ENCODE measurements at regions not wholly inside any gene's neighbourhood (a gene's known extent, or its start where the extent isn't known, plus 50 kb on each side); places are given as distances from the start of the nearest gene placed in this dataset.

GRCh38 chr10:3926675-3927525 lies 141.9 kb upstream of the KLF6 start:
- Histone ChIP-seq H3K79me2 (ENCODE audit: control insufficient read depth, insufficient read depth, low read length) (peaks cover 15% of the 10 kb centered on the region), H3K4me1 (ENCODE audit: control insufficient read depth, extremely low read depth, insufficient read depth, low read length) (peaks cover 22% of the 10 kb centered on the region), H2AFZ (ENCODE audit: control insufficient read depth, low read length) (no peak overlapping the region), H3K9me1 (ENCODE audit: control insufficient read depth, extremely low read depth, insufficient read depth, low read length) (no peaks in the 10 kb centered on the region), H3K27ac (ENCODE audit: control insufficient read depth, insufficient read depth, low read length) (no peak overlapping the region), H3K27me3 (ENCODE audit: control insufficient read depth, extremely low read depth, insufficient read depth, low read length) (no peaks in the 10 kb centered on the region), H4K20me1 (ENCODE audit: control insufficient read depth, extremely low read depth, insufficient read depth, low read length) (no peaks in the 10 kb centered on the region), H3K36me3 (ENCODE audit: control insufficient read depth in 2 of 2, extremely low read depth in 1 of 2, insufficient read depth in 2 of 2, low read length in 2 of 2) (peaks cover 5 to 23% of the 10 kb centered on the region in 2 experiments), H3K9me3 (ENCODE audit: control insufficient read depth, low read depth, low read length) (peaks cover 3% of the 10 kb centered on the region), H3K9ac (ENCODE audit: control insufficient read depth, extremely low read depth, insufficient read depth, low read length) (no peak overlapping the region), H3K4me3 (ENCODE audit: control insufficient read depth in 2 of 3, extremely low read depth in 1 of 3, insufficient read depth in 2 of 3, low read depth in 1 of 3, low read length in 3 of 3) (no peak overlapping the region), H3K4me2 (ENCODE audit: control insufficient read depth, extremely low read depth, insufficient read depth, low read depth, low read length) (no peak overlapping the region)
- dilution Hi-C loops (cut with MboI; ENCODE audit: extremely low pct_ligation_motif_present, low sequenced_read_pairs): no loop called here
- no peak for DNase-seq (ENCODE audit: low read depth, low spot score)
- no peak for FAIRE-seq
- TF ChIP-seq, protein P1, sequence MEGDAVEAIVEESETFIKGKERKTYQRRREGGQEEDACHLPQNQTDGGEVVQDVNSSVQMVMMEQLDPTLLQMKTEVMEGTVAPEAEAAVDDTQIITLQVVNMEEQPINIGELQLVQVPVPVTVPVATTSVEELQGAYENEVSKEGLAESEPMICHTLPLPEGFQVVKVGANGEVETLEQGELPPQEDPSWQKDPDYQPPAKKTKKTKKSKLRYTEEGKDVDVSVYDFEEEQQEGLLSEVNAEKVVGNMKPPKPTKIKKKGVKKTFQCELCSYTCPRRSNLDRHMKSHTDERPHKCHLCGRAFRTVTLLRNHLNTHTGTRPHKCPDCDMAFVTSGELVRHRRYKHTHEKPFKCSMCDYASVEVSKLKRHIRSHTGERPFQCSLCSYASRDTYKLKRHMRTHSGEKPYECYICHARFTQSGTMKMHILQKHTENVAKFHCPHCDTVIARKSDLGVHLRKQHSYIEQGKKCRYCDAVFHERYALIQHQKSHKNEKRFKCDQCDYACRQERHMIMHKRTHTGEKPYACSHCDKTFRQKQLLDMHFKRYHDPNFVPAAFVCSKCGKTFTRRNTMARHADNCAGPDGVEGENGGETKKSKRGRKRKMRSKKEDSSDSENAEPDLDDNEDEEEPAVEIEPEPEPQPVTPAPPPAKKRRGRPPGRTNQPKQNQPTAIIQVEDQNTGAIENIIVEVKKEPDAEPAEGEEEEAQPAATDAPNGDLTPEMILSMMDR (optimal IDR thresholded peaks at IDR 0.05 in 1 of 3, IDR thresholded peaks at IDR 0.05 in 1 of 3, conservative IDR thresholded peaks at IDR 0.05 in 1 of 3; ENCODE audit: extremely low read depth in 1 of 3, insufficient read depth in 2 of 3, low read length in 3 of 3): no peak
- no peak for TF ChIP-seq EZH2 (IDR thresholded peaks at IDR 0.05; ENCODE audit: low read length)

DNA sequence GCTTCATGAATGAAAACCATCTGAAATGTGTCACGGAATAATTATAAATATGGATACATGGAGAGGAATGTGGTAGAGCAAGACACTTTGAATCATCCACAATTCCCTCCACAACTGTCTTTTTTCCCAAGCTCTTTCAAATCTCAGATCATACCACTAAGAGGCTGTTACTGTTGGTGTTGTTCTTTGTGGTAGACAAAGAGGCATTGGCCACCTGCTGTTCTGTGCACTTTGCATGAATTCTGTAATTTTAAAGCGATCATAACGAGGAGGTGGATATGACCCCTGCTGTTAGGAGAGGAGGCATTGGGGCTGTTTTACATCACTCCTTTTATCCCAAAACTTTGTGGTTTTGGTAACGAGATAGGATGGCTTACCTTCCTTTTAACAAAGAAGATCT lies 141.2 kb upstream of the KLF6 start:
- H3K27me3 ChIP-seq (ENCODE audit: control insufficient read depth, extremely low read depth, insufficient read depth, low read length): no peaks in the 10 kb centered on the region
- no peak overlapping the region for H3K27ac ChIP-seq (ENCODE audit: control insufficient read depth, insufficient read depth, low read length)
- H3K79me2 ChIP-seq (ENCODE audit: control insufficient read depth, insufficient read depth, low read length): peaks cover 15% of the 10 kb centered on the region
- H3K4me3 ChIP-seq (ENCODE audit: control insufficient read depth in 2 of 3, extremely low read depth in 1 of 3, insufficient read depth in 2 of 3, low read depth in 1 of 3, low read length in 3 of 3): no peak overlapping the region
- FAIRE-seq: no peak
- no peak overlapping the region for H3K9ac ChIP-seq (ENCODE audit: control insufficient read depth, extremely low read depth, insufficient read depth, low read length)
- peaks cover 3% of the 10 kb centered on the region for H3K9me3 ChIP-seq (ENCODE audit: control insufficient read depth, low read depth, low read length)
- peaks cover 5 to 23% of the 10 kb centered on the region in 2 experiments for H3K36me3 ChIP-seq (ENCODE audit: control insufficient read depth in 2 of 2, extremely low read depth in 1 of 2, insufficient read depth in 2 of 2, low read length in 2 of 2)
- H3K4me2 ChIP-seq (ENCODE audit: control insufficient read depth, extremely low read depth, insufficient read depth, low read depth, low read length): no peak overlapping the region
- H3K4me1 ChIP-seq (ENCODE audit: control insufficient read depth, extremely low read depth, insufficient read depth, low read length): peaks cover 22% of the 10 kb centered on the region
- no peaks in the 10 kb centered on the region for H4K20me1 ChIP-seq (ENCODE audit: control insufficient read depth, extremely low read depth, insufficient read depth, low read length)
- DNase-seq (ENCODE audit: low read depth, low spot score): no peak
- H3K9me1 ChIP-seq (ENCODE audit: control insufficient read depth, extremely low read depth, insufficient read depth, low read length): no peaks in the 10 kb centered on the region
- H2AFZ ChIP-seq (ENCODE audit: control insufficient read depth, low read length): no peak overlapping the region
- dilution Hi-C loops (cut with MboI; ENCODE audit: extremely low pct_ligation_motif_present, low sequenced_read_pairs): no loop called here
- TF ChIP-seq, protein P1 (optimal IDR thresholded peaks at IDR 0.05 in 1 of 3, IDR thresholded peaks at IDR 0.05 in 1 of 3, conservative IDR thresholded peaks at IDR 0.05 in 1 of 3; ENCODE audit: extremely low read depth in 1 of 3, insufficient read depth in 2 of 3, low read length in 3 of 3): no peak
- no peak for TF ChIP-seq EZH2 (IDR thresholded peaks at IDR 0.05; ENCODE audit: low read length)

Measured in keratinocyte (primary cell).